ENCODE measurements at regions not wholly inside any gene's neighbourhood (a gene's known extent, or its start where the extent isn't known, plus 50 kb on each side); places are given as distances from the start of the nearest gene placed in this dataset.

- Histone ChIP-seq H3K9me3 (no peaks in the 10 kb centered on the region), H3K4me3 (replicated peaks in 1 of 3) (no peak overlapping the region), H3K27ac (no peak overlapping the region), H3K4me1 (peaks cover 0 to 4% of the 10 kb centered on the region in 2 donors), H3K36me3 (no peaks in the 10 kb centered on the region), H3K27me3 (no peaks in the 10 kb centered on the region)
- TF ChIP-seq, protein P1, sequence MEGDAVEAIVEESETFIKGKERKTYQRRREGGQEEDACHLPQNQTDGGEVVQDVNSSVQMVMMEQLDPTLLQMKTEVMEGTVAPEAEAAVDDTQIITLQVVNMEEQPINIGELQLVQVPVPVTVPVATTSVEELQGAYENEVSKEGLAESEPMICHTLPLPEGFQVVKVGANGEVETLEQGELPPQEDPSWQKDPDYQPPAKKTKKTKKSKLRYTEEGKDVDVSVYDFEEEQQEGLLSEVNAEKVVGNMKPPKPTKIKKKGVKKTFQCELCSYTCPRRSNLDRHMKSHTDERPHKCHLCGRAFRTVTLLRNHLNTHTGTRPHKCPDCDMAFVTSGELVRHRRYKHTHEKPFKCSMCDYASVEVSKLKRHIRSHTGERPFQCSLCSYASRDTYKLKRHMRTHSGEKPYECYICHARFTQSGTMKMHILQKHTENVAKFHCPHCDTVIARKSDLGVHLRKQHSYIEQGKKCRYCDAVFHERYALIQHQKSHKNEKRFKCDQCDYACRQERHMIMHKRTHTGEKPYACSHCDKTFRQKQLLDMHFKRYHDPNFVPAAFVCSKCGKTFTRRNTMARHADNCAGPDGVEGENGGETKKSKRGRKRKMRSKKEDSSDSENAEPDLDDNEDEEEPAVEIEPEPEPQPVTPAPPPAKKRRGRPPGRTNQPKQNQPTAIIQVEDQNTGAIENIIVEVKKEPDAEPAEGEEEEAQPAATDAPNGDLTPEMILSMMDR (IDR thresholded peaks at IDR 0.05) = no peak
- no peak for TF ChIP-seq POLR2A (IDR thresholded peaks at IDR 0.05)
- intact Hi-C loops (cut with DNase I) = loop anchor here (10.0 kb wide), 2 partner anchors 115 to 975 kb away; no protein-coding TSS in a partner anchor
- 66 to 71% methylated on average over 4 to 5 of the region's 5 CpGs for WGBS, 2 donors
- no peak for DNase-seq
Measured at GRCh38 chr12:115639648-115640012, 637.9 kb downstream of the MED13L start.

DNA sequence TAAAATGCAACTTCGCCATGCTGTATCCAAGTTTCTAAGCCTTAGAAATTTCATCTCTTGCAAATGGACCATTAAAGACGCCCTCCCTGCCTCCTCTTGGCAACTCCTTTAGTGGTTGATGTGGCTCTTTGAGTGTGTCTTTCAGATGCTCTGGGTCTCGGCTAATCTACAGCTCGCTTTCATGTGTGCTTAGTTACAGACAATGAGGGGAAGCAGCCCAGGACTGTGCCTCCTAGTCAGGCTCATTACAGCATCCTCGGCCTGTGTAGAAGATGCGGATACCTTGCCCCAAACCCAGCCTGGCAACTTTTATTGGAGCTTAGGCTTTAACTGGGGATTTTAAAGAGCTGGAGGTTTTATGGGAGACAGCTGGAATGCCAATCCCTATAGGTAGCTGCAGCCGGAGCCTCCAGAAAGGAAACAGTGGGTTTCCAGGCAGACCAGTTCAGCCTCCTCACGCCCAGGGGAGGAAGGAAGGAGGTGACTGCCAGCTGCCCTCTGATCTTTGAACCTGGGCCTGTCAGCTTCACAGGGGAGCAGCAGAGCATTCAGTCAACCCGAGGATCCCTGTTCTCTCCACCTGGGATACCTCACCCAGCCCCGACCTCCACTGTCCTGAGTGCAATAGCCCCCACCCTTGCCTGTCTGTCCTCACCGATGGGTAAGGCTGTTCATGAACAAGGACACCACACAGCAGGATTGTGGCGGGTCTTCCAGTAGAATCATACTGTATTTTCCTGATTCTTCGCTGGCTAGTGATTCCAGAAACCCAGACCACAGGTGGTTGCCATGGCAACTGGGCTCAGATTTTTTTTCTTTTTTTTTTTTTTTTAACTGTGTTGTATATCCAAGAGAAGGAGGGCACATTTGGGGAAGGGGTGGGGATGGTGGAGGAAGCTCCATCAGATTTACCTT lies 638.5 kb downstream of the MED13L start:
- Histone ChIP-seq H3K27me3 (no peaks in the 10 kb centered on the region), H3K4me1 (peaks cover 0 to 4% of the 10 kb centered on the region in 2 donors), H3K27ac (no peak overlapping the region), H3K36me3 (no peaks in the 10 kb centered on the region), H3K4me3 (replicated peaks in 1 of 3) (no peak overlapping the region), H3K9me3 (no peaks in the 10 kb centered on the region)
- WGBS, 2 donors = 82 to 84% methylated on average over 12 to 13 of the region's 13 CpGs
- TF ChIP-seq, protein P1 (IDR thresholded peaks at IDR 0.05) = no peak
- TF ChIP-seq POLR2A (IDR thresholded peaks at IDR 0.05) = no peak
- no peak for DNase-seq
- intact Hi-C loops (cut with DNase I) = loop anchor here (10.0 kb wide), 2 partner anchors 116 to 974 kb away; no protein-coding TSS in a partner anchor

DNA sequence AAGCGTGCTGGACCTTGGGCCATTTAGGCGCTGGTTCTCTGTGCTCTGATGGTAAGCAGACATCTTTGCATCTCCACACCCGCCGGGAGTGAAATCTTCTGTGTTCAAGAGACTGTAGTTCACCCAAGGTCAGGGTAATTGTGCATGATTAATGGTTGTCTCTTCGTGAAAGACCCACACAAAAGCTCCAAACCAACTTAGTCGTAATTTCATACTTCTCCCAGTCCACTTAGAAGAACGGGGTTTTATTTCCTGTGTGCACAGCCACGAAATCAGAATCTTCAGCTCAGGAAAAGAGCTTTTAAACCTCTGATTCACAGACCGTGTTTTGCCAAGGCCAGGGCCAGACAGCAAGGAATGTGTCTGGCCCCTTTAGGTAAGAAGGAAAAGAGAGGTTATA lies 640.9 kb downstream of the MED13L start:
- 59 to 71% methylated on average over 9 of the region's 9 CpGs for WGBS, 2 donors
- Histone ChIP-seq H3K27me3 (no peaks in the 10 kb centered on the region), H3K9me3 (no peaks in the 10 kb centered on the region), H3K4me1 (peaks cover 0 to 4% of the 10 kb centered on the region in 2 donors), H3K36me3 (no peaks in the 10 kb centered on the region), H3K4me3 (replicated peaks in 1 of 3) (no peak overlapping the region), H3K27ac (no peak overlapping the region)
- TF ChIP-seq, protein P1 (IDR thresholded peaks at IDR 0.05) = no peak
- TF ChIP-seq POLR2A (IDR thresholded peaks at IDR 0.05) = no peak
- intact Hi-C loops (cut with DNase I) = loop anchor here (10.0 kb wide), 2 partner anchors 118 to 972 kb away; no protein-coding TSS in a partner anchor
- no peak for DNase-seq

DNA sequence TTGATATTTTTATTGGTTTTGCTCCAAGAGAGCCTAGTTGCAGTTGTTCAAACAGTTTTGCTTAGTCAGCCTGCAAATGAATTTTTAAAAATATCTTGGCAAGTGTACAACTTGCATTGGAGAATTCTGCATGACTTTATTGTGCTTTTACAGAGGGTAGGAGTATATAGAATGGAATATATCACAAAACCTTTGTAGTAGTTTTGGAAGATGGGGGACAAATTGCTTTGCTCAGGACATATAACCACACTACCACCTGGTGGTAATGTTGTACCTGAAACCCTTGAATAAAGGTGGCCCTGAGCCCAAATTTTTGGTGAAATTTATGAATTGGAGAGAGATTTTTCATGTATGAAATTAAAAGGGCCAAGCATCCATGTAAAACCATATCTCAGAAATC lies 645.2 kb downstream of the MED13L start:
- no peak overlapping the region for H3K27ac ChIP-seq
- H3K27me3 ChIP-seq = no peaks in the 10 kb centered on the region
- H3K4me1 ChIP-seq = no peaks in the 10 kb centered on the region
- no peaks in the 10 kb centered on the region for H3K36me3 ChIP-seq
- H3K9me3 ChIP-seq = no peaks in the 10 kb centered on the region
- TF ChIP-seq POLR2A (IDR thresholded peaks at IDR 0.05) = no peak
- TF ChIP-seq, protein P1 (IDR thresholded peaks at IDR 0.05) = peak in 4 of 6 experiments; percentile 42 to 59 (median 50)
- intact Hi-C loops (cut with DNase I) = loop anchor here (10.0 kb wide), 2 partner anchors 122 to 968 kb away; no protein-coding TSS in a partner anchor
- no peak for DNase-seq
- H3K4me3 ChIP-seq (replicated peaks in 1 of 3) = no peak overlapping the region

DNA sequence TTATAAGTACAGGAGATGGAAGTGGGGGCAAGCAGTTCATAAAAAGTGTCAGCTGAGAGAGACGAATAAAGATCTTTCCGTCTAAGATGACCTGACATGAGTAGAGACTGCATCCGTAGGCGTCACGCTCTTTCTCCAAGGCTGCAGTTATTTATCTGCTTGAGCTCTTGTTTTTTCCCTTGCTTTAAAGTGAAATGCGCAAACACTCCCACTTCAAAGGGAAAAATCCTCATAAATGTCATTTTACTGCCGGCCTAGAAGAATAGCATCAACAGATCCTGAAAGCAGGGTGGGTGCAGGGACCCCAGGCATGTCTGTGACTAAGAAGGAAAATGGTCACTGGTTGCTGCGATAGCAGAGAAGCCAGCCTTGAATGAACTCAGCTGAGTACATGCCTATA lies 647.4 kb downstream of the MED13L start:
- no peak for TF ChIP-seq POLR2A (IDR thresholded peaks at IDR 0.05)
- TF ChIP-seq, protein P1 (IDR thresholded peaks at IDR 0.05) = no peak
- WGBS, 2 donors = 82 to 96% methylated on average over 8 of the region's 8 CpGs
- no peak for DNase-seq
- intact Hi-C loops (cut with DNase I) = loop anchor here (10.0 kb wide), 2 partner anchors 125 to 965 kb away; no protein-coding TSS in a partner anchor
- Histone ChIP-seq H3K4me3 (replicated peaks in 1 of 3) (no peak overlapping the region), H3K9me3 (no peaks in the 10 kb centered on the region), H3K27ac (no peak overlapping the region), H3K27me3 (no peaks in the 10 kb centered on the region), H3K36me3 (no peaks in the 10 kb centered on the region), H3K4me1 (no peaks in the 10 kb centered on the region)

Data from thyroid gland (tissue), 4 donors.